ENCODE measurements at regions not wholly inside any gene's neighbourhood (a gene's known extent, or its start where the extent isn't known, plus 50 kb on each side); places are given as distances from the start of the nearest gene placed in this dataset.
A peak's percentile ranks its signal among the peaks of the same experiment; 100 is the strongest.

GRCh38 chr6:159099276-159099675, 54.5 kb upstream of the TAGAP start:
- DNase-seq = no peak

GRCh38 chr6:159098636-159099106, 53.9 kb upstream of the TAGAP start:
- DNase-seq = peak; percentile 88 to 91

GRCh38 chr6:159097256-159097655, 52.5 kb upstream of the TAGAP start:
- DNase-seq = no peak

GRCh38 chr6:159095616-159096015, 50.8 kb upstream of the TAGAP start:
- DNase-seq = no peak

- DNase-seq = peak; percentile 70 to 87
Observed at GRCh38 chr6:159094444-159095252, 49.9 kb upstream of the TAGAP start.
